HG03135 (cell line): ENCODE measurements at regions not wholly inside any gene's neighbourhood (a gene's known extent, or its start where the extent isn't known, plus 50 kb on each side); places are given as distances from the start of the nearest gene placed in this dataset.
"Not testable (repeated sequence)": the region's sequence is repeated elsewhere in the genome, so short reads cannot be mapped to it uniquely, and the experiment has no call there.

ENCODE experiments used
- ATAC-seq: cut with Tn5 transposase; IDR thresholded peaks from one replicate; pipeline ENCODE4 v1.9.1; 2021; ENCODE audit warnings: mild to moderate bottlenecking, moderate library complexity; ENCODE audit not compliant: unreplicated experiment

GRCh38 chr16:21422824-21423223 is 144.7 kb upstream of the CRYM start:
- not testable (repeated sequence) for ATAC-seq

DNA sequence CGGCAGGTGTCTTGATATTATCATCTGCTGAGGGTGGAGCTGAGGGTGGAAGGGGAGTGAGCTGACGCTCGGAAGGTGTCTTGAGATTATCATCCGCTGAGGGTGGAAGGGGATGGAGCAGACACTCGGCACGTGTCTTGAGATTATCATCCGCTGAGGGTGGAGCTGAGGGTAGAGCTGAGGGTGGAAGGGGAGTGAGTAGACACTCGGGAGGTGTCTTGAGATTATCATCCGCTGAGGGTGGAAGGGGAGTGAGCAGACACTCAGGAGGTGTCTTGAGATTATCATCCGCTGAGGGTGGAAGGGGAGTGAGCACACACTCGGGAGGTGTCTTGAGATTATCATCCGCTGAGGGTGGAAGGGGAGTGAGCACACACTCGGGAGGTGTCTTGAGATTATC is 126.6 kb upstream of the CRYM start:
- ATAC-seq = not testable (repeated sequence)

DNA sequence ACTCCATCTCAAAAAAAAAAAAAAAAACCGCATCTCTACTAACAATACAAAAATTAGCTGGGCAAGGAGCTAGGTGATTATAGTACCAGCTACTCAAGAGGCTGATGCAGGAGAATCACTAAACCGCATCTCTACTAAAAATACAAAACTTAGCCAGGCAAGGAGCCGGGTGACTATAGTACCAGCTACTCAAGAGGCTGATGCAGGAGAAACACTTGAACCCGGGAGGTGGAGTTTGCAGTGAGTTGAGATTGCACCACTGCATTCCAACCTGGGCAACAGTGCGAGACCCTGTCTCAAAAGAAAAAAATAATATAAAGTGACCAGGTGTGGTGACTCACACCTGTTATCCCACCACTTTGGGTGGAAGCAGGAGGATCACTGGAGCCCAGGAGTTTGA is 119.8 kb upstream of the CRYM start:
- ATAC-seq = not testable (repeated sequence)

DNA sequence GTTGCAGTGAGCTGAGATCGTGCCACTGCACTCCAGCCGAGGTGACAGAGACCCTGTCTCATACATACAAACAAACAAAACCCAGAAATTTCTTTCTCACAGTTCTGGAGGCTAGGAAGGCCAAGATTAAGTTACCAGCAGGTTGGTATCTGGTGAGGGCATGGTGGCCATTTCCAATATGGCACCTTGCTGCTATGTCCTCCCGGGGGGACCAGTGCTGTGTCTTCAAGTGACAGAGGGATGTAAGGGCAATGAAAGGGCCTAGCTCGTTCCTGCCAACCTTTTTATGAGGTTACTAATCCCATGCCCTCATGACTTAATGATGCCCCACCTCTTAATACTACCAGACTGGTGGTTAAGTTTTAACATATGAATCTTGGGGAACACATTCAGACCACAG is 118.5 kb upstream of the CRYM start:
- not testable (repeated sequence) for ATAC-seq

GRCh38 chr16:21390634-21391033 is 112.5 kb upstream of the CRYM start:
- ATAC-seq = not testable (repeated sequence)

DNA sequence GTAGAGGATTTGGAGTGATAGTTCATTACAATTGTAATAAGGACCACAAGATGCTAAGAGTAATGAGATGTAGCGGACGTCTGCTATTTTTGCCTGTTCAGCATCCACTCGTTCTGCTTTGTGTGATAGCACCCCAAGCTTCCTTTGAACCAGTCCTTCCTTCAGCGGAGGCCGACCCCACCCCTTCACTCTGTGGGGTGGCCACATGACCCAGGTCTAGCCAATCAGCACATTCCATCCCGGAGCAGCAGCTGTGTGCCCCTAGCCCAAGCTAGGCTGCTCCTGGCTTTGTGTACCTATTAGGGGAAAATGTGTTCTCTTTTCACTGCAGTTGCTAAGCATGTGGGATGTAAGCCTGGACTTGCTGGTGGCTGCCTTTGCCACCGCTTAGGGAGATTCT is 111.8 kb upstream of the CRYM start:
- not testable (repeated sequence) for ATAC-seq

GRCh38 chr16:21387757-21388156 is 109.7 kb upstream of the CRYM start:
- ATAC-seq = not testable (repeated sequence)

GRCh38 chr16:21386201-21386915 is 108.3 kb upstream of the CRYM start:
- ATAC-seq = not testable (repeated sequence)

DNA sequence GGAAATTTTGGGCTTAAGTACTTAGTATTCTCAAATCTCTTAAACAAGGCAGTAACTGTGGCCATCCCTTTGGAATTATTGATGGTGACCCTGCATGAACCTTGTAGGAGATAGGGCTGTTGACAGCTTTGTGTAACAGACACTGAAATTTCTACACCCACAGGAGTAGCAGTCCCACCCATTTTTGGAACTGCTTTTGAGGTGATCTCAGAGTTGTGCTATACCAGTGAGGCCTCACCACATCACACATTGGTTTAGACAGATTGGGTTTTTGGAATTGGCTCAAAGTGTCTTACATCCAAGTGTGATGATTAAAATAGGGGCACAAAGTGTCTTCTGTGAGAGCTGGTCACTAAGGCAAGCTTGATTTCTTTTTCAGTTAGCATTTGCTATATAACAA is 105.6 kb upstream of the CRYM start:
- ATAC-seq = not testable (repeated sequence)

DNA sequence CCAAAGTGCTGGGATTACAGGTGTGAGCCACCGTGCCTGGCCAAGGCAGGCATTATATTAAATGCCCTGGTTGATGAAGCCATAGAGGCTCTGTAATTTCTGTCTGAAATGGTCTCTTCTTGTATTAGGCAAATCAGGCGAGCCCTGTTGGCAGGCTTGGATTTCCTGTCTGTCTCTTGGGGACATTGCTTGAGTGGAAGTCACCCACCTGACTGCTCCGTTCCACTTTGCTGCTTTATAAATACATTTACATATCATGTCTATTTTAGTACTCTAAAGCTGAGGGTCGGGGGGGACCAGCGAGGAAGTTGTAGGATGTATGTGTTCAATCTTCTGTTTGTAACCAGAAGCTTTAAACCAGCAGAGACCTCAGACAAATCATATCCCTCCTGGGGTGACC is 101.6 kb upstream of the CRYM start:
- not testable (repeated sequence) for ATAC-seq

GRCh38 chr16:21376196-21376899 is 98.3 kb upstream of the CRYM start:
- not testable (repeated sequence) for ATAC-seq

- ATAC-seq = not testable (repeated sequence)
These were observed 97.2 kb upstream of the CRYM start for GRCh38 chr16:21375334-21375733.

- not testable (repeated sequence) for ATAC-seq
These were observed 95.4 kb upstream of the CRYM start for GRCh38 chr16:21373454-21373853.

DNA sequence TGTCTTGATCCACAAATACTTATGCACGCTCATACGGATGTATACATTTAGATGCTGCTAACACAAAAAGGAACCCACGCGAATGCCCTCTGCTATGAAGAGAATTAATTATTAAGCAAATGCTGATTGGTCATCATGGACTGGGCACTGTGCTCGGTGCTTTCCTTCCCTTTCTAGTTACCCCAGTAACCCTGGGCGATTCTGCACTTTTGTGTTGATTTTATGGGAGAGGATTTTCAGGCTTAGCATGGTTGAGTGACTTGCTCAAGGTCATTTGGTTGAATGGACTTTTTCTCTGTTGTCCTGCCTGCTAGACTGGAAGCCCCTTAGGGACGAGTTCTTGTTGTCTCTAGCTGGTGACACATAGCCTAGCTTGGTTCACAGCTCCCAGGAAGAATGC is 94.8 kb upstream of the CRYM start:
- not testable (repeated sequence) for ATAC-seq

DNA sequence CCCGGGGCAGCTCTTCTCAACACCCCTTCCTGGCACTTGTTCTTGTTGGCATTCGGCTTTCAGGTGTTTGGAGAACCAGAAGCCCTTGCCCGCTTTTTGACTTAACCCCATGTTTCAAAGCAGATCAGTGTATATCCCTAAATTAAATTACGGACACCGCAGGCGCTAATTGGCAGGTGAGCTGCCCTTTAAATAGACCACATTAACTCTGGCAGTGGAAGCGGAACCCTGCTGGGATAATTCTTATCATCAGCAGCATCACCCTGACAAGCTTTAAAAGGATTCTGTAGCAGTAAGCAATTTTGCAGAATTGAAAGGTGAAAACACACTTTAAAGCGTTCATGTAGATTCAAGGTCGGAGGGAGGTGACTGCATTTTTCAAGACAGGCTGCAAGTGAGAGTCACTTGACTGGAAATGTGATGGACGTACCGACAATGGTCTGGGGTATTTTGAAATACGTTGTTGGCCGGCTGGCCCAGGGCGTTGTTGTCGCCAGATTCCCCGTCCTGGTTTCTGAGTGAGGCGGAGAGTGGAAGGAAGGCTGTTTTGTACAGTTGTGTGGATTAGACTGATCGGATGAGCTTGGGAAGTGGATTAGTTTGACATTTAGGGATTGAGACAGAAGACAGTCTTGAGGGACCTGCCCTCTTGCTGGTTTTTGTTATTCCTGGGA is 94.2 kb upstream of the CRYM start:
- not testable (repeated sequence) for ATAC-seq

GRCh38 chr16:21370791-21371190 is 92.7 kb upstream of the CRYM start:
- ATAC-seq = not testable (repeated sequence)

DNA sequence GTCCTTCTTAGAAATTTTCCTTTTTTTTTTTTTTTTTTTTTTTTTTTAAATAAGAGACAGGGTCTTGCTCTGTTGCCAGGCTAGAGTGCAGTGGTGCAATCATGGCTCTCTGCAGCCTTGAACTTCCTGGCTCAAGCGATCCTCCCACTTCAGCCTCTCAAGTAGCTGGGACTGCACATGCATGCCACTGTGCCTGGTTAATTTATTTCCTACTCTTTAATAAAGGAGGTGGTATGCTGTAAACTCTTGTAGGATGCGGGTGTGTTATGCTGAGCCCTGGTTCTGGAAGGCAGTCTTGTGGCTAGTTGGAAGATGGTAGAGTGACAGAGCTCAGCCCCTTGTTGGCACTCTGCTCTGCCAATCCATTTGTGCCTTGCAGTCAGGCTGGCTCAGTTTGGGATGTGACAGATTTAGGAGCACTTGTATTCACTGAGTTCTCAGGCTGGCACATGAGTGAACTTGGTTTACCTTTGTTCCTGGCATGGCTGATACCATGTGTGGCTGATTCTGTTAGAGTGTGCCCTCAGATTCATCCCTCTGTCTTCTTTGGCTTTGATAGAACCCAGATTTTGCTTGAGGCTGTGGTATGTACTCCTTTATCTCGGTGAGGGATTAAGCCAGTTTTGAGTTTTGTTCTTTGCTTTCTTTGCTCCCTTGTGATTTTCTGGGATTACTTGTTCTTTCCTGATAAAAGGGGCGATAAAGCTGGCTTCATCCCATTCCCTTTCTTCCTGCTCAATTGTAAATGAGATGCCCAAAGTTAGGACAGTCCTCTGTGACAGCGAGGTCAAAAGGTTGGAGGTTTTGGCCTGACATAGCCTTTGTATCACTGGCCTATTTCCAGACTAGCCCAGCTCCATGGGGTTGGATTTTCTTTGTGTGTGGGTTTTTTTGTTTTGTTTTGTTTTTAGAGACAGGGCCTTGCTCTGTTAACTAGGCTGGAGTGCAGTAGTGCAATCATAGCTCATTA is 91.2 kb upstream of the CRYM start:
- not testable (repeated sequence) for ATAC-seq

- not testable (repeated sequence) for ATAC-seq
These were observed 89.8 kb upstream of the CRYM start for GRCh38 chr16:21367733-21368421.

- ATAC-seq = not testable (repeated sequence)
These were observed 88.9 kb upstream of the CRYM start for GRCh38 chr16:21366998-21367397.

DNA sequence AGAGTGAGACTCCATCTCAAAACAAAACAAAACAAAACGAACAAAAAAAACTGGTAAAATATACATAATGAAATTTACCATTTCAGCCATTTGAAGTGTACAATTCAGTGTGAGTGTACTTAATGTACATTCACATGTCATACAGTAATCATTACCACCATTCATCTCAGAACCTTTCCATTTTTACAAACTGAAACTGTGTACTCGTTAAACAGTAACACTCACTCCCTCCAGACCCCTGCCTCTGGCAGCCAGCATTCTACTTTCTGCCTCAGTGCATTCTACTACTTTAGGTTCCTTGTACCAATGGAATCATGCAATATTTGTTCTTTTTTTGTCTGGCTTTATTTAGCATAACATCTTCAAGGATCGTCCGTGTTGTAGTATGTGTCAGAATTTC is 87.5 kb upstream of the CRYM start:
- ATAC-seq = peak; percentile 40
